Right renal cortex interstitium (tissue), 3 donors: ENCODE measurements at regions not wholly inside any gene's neighbourhood (a gene's known extent, or its start where the extent isn't known, plus 50 kb on each side); places are given as distances from the start of the nearest gene placed in this dataset.

ENCODE experiments used
- DNase-seq, 3 donors: peaks; one replicate each; pipeline ENCODE4 v3.0.0-alpha.2; 2013; ENCODE audit warnings: low read depth in 3 of 3, low spot score in 2 of 3

DNA sequence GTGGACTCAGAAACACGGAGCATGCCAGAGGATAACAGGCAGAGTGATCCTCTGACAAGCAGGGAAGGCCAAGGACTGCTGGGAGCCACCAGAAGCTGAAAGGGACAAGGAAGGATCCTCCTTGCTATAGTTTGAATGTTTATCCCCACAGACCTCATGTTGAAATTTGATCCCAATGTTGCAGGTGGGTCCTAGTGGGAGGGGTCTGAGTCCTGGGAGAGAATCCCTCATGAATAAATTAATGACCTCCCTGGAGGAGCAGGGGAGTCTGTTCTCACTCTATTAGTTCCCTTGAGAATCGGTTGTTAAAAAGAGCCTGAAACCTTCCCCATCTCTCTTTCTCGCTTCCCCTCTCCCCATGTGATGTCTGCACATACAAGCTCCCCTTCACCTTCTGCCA lies 124.4 kb downstream of the FBXO15 start:
- peak in 1 of 3 donors; percentile 2 for DNase-seq

GRCh38 chr18:74019864-74020263 lies 127.8 kb downstream of the FBXO15 start:
- no peak for DNase-seq

DNA sequence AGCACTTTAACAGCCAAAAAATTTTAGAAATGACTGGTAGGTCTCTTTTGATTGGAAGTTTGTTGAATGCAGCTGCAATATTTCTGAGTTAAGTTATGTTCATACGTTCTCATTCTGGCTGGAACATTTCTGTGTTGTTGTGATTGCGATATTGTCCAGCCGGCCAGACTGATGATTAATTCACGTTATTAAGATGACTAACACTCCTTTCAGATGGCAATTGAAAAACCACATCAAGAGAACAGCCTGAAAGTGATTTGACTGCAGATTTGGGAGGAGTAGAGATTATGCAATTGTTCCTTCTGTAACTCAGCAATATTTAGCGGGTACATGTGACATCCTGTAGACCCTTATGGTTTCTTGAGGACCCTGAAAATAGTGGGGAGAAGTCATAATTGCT lies 133.7 kb downstream of the FBXO15 start:
- DNase-seq: peak in 1 of 3 donors; percentile 4

- no peak for DNase-seq
These were observed 134.5 kb downstream of the FBXO15 start for GRCh38 chr18:74012954-74013630.

DNA sequence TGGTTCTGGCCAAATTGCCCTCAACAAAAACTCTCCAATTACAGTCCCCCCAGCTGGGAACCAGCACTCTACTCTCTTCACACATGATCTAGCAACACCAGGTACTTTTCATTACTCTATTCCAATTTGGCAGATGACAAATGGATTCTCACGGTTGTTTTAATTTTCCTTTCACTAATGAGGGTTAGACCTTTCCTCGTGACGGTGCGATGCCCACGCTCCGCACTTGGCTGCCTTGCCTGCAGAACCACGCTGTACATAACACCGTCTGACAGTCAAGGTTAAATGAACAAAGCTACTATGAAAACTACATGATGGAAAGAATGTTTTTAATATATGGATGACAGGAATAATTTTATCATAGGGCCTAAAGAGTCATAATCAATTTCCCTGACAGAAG lies 141.5 kb downstream of the FBXO15 start:
- DNase-seq: no peak

DNA sequence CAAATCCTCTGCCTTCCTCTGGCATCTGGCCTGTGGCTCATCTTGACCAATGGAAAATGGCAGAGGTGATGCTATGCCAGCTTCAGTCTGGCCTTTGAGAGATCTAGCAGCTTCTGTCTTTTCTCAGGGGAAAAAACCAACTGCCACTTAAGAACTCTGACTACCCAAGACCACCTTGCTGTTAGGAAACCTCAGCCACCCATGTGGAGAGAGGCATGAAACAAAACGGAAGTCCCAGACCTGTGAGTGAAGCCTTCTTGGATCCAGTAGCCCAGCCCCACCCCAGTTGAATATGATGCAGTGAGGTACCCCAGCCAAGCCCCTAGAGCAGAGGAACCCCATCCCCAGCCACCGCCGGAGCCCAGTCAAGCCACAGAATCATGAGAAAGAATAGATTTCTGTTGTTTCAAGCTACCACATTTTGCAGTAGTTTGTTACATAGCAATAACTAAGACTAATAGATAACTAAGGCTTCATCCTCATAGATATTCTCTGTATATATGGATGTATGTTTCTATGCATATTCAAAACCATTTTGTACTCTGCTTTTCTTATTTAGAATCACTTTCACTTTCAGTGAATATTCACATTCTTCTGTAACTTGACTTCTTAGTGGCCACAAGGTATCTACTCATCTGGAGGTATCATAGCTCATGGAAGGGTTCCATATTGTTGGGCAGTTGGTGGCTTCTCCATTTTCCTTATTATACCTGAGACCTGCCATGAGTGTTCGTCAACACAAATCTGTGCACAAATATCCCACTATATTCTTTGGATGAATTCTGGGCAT lies 142.1 kb downstream of the FBXO15 start:
- DNase-seq: no peak

DNA sequence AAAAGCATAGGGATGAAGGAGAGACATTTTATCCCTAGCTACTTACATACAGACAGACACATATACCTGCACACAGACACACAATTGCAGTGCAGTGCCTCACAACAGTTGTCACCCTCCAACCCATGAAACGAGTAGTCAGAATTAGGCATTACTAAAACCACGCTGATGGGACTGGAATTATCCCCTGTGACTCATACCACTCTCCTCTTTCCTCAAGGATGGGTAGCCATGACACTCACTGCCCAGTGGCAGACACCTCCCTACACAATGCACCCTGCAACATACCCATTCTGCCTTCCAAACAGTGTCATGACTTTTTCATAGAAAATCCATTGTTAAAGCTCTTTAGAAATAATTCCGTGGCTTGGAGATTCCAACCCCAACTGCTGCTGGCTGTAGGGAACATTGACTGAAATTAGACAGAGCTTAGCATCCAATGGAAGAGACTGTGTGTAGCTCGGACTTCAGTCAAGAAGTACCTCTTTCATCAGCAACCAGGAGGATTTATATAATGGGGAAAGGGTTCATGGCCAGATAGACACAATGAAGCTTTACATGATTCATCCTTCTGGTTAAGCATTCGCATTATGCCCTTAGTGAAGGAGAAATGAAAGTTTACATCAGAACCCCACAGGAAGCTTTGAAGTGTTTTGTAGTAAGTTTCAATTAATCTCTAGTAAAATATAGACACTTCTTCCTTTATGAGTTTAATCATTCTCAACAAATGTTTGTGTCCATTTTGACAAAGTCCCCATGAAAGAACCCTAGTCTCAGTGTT lies 155.2 kb downstream of the FBXO15 start:
- no peak for DNase-seq

DNA sequence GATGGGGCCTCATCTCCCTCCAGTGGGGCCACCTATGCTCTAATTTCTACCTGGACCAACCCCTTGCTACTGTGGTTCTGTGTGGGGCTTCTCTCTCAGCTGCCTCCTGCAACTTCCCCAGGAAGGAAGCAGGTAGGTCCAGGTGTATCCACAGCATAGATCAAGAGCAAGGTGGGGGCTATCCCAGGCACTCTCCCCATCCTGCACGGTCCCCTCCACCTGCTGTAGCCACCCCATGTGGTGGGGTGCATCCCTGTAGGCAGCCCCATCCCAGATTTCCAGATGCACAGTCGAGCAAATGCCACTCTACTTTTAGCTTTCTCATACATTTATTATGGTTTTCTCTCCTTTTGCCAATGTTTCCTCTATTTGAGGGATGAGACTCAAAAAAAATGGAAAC lies 156.1 kb downstream of the FBXO15 start:
- DNase-seq: no peak

DNA sequence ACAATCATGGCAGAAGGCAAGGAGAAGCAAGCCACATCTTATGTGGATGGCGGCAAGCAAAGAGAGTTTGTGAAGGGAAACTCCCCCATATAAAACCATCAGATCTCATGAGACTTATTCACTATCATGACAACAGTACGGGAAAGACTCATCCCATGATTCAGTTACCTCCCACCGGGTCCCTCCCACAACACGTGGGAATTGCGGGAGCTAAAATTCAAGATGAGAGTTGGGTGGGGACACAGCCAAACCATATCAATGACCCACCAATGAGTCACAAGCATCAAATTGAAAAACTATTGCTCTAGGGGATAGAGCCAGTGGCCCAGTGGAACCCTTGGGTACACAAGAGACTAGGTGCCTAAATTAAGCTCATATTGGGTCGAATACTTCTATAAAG lies 157.4 kb downstream of the FBXO15 start:
- no peak for DNase-seq

DNA sequence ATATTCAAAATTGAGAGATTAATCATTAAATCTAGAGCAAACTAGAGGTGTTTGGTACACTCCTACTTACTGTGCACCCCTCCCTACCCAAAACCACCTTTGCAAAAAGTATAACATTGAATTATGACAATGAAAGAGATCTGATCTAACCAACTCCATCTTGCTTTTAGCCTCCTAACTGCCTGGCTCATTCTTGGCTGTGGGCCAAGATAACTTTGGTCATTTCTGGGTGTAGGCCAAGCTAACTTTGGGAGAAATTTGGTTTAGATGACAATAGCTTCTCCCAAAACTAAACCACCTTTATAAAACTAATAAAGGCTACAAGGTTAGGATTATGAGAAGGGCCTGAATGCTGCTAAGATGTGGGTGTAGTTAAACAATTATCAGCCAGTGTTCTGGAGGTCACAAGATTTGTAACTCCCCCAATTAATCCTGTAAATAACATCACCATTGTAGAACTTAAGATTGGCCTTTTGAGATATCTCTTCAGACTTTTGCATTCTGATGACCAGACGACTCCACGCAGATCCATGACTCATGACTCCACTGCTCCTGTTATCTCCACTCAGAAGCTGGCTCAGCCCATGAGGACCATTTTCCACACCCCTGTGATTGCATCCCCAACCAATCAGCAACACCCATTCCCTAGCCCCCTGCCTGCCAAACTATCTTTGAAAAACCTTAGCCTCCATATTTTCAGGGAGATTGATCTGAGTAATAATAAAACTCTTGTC lies 160.2 kb downstream of the FBXO15 start:
- no peak for DNase-seq

DNA sequence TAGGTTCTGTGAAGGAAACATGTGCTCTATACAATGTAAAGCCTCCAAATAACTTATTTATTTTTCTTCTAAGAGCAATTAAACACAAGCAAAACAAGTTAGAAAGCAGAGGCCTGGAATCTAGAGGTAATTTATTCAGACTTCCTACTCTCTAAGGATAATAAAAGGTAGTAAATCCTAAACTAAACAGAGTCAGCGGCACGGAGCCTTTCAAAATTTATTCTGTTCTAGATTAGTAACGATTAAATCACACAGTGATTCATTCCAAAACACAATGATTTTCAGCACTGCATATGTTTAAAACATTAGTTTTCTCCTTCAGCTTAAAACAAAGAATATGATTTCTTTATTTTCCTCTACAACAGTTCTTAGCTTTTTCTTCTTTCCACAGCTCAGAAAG lies 160.9 kb downstream of the FBXO15 start:
- DNase-seq: no peak

DNA sequence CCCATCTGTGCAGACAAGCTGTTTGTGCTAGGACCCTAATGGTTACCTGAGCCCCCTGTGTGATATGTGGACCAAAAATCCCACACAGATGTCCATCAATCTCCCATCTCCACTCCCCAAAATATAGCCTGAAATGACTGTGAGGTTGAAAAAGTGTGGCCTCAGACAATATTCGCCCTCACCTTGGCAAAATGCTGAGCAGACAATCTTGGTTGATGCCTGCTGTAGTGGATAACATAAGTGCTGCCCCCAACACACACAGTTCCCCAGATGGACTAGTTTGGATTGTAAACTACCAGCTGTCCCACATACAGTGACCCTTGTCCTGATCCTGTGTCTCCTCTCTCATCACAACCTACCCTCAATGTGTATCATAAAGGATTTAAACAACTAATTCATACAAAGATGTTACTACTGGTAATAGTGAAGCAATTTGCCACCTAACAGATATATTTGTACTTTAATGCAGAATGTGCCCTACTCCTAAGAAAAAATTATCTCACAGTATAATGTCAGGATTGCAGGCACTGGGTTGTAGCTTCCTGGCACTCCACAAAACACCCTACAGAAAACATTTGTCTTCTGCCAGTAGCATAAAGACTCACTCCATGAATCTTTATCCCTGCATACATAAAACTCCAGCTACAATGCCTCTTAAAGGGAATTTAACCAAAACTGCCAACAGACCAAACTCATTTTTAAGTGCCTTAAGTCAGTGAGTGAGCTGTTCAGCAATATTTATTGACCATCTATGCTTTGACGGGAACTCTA lies 161.6 kb downstream of the FBXO15 start:
- no peak for DNase-seq

- DNase-seq: no peak
These were observed 163.7 kb downstream of the FBXO15 start for GRCh38 chr18:73983970-73984369.

GRCh38 chr18:73983496-73983895 lies 164.1 kb downstream of the FBXO15 start:
- no peak for DNase-seq

- DNase-seq: no peak
These were observed 165.8 kb downstream of the FBXO15 start for GRCh38 chr18:73981796-73982195.

GRCh38 chr18:73980289-73980979 lies 167.2 kb downstream of the FBXO15 start:
- no peak for DNase-seq

- no peak for DNase-seq
These were observed 167.9 kb downstream of the FBXO15 start for GRCh38 chr18:73979742-73980141.

- DNase-seq: no peak
These were observed 171.2 kb downstream of the FBXO15 start for GRCh38 chr18:73976433-73976832.

DNA sequence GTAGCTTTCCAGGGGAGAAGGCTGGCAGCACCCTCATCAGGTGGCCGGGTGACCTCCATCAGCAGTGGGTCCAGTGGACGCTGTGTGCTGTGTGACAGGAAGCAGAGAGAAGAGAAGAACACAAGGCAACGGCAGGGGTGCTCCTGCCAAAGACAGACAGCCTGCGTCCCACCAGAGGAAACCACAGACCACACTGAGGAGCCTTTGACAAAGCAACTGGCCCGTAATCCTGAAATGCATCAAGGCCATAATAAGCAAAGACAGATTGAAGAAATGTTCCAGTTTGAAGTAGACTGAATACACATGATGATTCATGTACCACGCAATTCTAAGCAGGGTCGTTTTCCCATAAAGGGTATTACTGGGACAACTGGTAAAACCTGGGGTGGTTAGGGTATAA lies 172.4 kb downstream of the FBXO15 start:
- no peak for DNase-seq

GRCh38 chr18:73973972-73974371 lies 173.7 kb downstream of the FBXO15 start:
- DNase-seq: no peak
